ENCODE measurements at regions not wholly inside any gene's neighbourhood (a gene's known extent, or its start where the extent isn't known, plus 50 kb on each side); places are given as distances from the start of the nearest gene placed in this dataset.

- TF ChIP-seq CTCF (conservative IDR thresholded peaks at IDR 0.05; ENCODE audit: low read length): no peak
- TF ChIP-seq EZH2phosphoT487 (IDR thresholded peaks at IDR 0.05; ENCODE audit: borderline replicate concordance, low read depth, low read length): no peak
Observed at GRCh38 chr11:39780131-39780530, 1679.3 kb downstream of the LRRC4C start.
